RWPE2 (cell line): ENCODE measurements at regions not wholly inside any gene's neighbourhood (a gene's known extent, or its start where the extent isn't known, plus 50 kb on each side); places are given as distances from the start of the nearest gene placed in this dataset.

ENCODE experiments used
- ATAC-seq: fragments of 200-7000 bp; cut with Tn5 transposase; 3 replicates; pipeline ENCODE4 v1.9.1; 2021; ENCODE audit warnings: low read depth
- DNase-seq: peaks from one replicate; pipeline ENCODE4 v3.0.0-alpha.2; 2020; ENCODE audit warnings: low spot score
- H3K27ac ChIP-seq: fragments of 450-650 bp; 2 replicates; pipeline ENCODE4 v1.5.1; 2017; ENCODE audit warnings: mild to moderate bottlenecking; ENCODE audit not compliant: poor library complexity, severe bottlenecking
- H3K27me3 ChIP-seq: fragments of 250-450 bp; sonication (Bioruptor Pico); 2 replicates; pipeline ENCODE4 v1.5.1; 2021; ENCODE audit warnings: mild to moderate bottlenecking, moderate library complexity; ENCODE audit not compliant: insufficient read depth, poor library complexity, severe bottlenecking
- H3K36me3 ChIP-seq: fragments of 250-450 bp; sonication (Bioruptor Pico); 2 replicates; pipeline ENCODE4 v1.5.1; 2020; ENCODE audit warnings: low read depth, mild to moderate bottlenecking, moderate library complexity
- H3K4me1 ChIP-seq: fragments of 250-450 bp; sonication (Bioruptor Pico); 2 replicates; pipeline ENCODE4 v1.5.1; 2021; ENCODE audit warnings: mild to moderate bottlenecking, moderate library complexity; ENCODE audit not compliant: insufficient read depth, poor library complexity, severe bottlenecking
- H3K4me3 ChIP-seq: fragments of 250-450 bp; sonication (Bioruptor Pico); 2 replicates; pipeline ENCODE4 v1.5.1; 2021; ENCODE audit warnings: mild to moderate bottlenecking, moderate library complexity; ENCODE audit not compliant: severe bottlenecking
- H3K9me3 ChIP-seq: fragments of 250-450 bp; sonication (Bioruptor Pico); 2 replicates; pipeline ENCODE4 v1.5.1; 2021; ENCODE audit warnings: mild to moderate bottlenecking, moderate library complexity; ENCODE audit not compliant: severe bottlenecking
- CTCF ChIP-seq: fragments of 450-650 bp; IDR thresholded peaks from one replicate; pipeline ENCODE4 v1.5.1; 2017; ENCODE audit warnings: mild to moderate bottlenecking, moderate library complexity; ENCODE audit not compliant: poor library complexity, severe bottlenecking

DNA sequence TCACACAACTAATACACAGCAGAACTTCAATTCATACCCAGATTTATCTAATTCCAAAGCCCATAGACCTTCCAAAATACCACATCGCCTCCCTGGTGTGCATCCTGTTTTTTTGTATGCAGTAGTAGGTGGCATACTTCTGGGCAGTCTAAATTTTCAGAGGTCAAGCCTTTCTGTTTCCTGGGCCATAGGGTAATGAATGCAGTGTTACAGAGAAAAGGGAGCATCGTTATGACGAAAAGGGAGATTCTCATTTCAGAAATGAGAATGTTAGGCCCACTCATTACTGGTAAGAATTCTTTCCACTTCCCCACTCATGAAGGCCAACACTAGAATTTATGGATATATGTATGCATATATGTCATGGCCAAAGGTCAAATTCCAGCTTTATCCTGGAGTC, 267.8 kb upstream of the ASIC2 start:
- DNase-seq = no peak
- H3K27me3 ChIP-seq = no peaks in the 10 kb centered on the region
- H3K4me1 ChIP-seq = no peaks in the 10 kb centered on the region
- no peak for ATAC-seq
- TF ChIP-seq CTCF = no peak
- H3K27ac ChIP-seq = no peak overlapping the region
- H3K4me3 ChIP-seq = no peak overlapping the region
- no peaks in the 10 kb centered on the region for H3K9me3 ChIP-seq
- no peaks in the 10 kb centered on the region for H3K36me3 ChIP-seq

GRCh38 chr17:33561569-33562334, 268.7 kb upstream of the ASIC2 start:
- TF ChIP-seq CTCF = no peak
- DNase-seq (no peak), ATAC-seq (no peak)
- H3K4me1 ChIP-seq = no peaks in the 10 kb centered on the region
- H3K36me3 ChIP-seq = no peaks in the 10 kb centered on the region
- no peaks in the 10 kb centered on the region for H3K27me3 ChIP-seq
- no peaks in the 10 kb centered on the region for H3K9me3 ChIP-seq
- H3K4me3 ChIP-seq = no peak overlapping the region
- H3K27ac ChIP-seq = no peak overlapping the region

DNA sequence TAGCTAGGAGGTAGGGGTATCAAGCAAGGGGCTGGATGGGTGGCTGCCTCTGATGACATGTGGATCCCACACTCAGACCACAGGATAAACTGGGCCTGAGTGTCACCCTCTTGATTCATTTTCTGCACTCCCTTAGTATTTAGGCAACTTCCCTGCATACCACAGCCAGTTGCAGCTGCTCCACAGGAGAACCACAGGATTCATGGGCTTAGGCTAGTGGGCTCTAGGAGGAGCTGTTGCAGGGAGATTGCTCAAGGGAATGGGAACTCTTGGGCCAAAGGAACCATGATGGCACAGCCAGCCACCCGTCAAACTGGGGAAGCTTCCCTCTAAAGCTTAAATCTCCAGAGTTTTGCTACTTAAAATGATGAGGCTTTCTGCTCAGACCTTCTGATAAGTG, 269.7 kb upstream of the ASIC2 start:
- DNase-seq (no peak), ATAC-seq (no peak)
- H3K4me1 ChIP-seq = no peaks in the 10 kb centered on the region
- no peaks in the 10 kb centered on the region for H3K36me3 ChIP-seq
- no peaks in the 10 kb centered on the region for H3K9me3 ChIP-seq
- TF ChIP-seq CTCF = no peak
- no peaks in the 10 kb centered on the region for H3K27me3 ChIP-seq
- H3K4me3 ChIP-seq = no peak overlapping the region
- no peak overlapping the region for H3K27ac ChIP-seq

- Histone ChIP-seq H3K4me1 (no peaks in the 10 kb centered on the region), H3K27me3 (no peaks in the 10 kb centered on the region), H3K27ac (no peak overlapping the region), H3K4me3 (no peak overlapping the region), H3K36me3 (no peaks in the 10 kb centered on the region), H3K9me3 (no peaks in the 10 kb centered on the region)
- ATAC-seq = no peak
- no peak for DNase-seq
- no peak for TF ChIP-seq CTCF
Observed at GRCh38 chr17:33564146-33564545, 271.1 kb upstream of the ASIC2 start.

GRCh38 chr17:33567223-33567622, 274.1 kb upstream of the ASIC2 start:
- no peaks in the 10 kb centered on the region for H3K9me3 ChIP-seq
- no peak for DNase-seq
- ATAC-seq = no peak
- H3K4me1 ChIP-seq = no peaks in the 10 kb centered on the region
- no peak overlapping the region for H3K4me3 ChIP-seq
- H3K27me3 ChIP-seq = no peaks in the 10 kb centered on the region
- H3K36me3 ChIP-seq = no peaks in the 10 kb centered on the region
- TF ChIP-seq CTCF = no peak
- H3K27ac ChIP-seq = no peak overlapping the region
